Common myeloid progenitor, CD34-positive (primary cell): ENCODE measurements at regions not wholly inside any gene's neighbourhood (a gene's known extent, or its start where the extent isn't known, plus 50 kb on each side); places are given as distances from the start of the nearest gene placed in this dataset.
"Not testable (repeated sequence)": the region's sequence is repeated elsewhere in the genome, so short reads cannot be mapped to it uniquely, and the experiment has no call there.

ENCODE experiments used
- CTCF ChIA-PET: fragments of 350-600 bp; sonication (Branson Sonifier 250); formaldehyde crosslinking; loops from one replicate; lab custom pipeline; 2021; ENCODE audit warnings: antibody characterized with exemption; lab: Charles Lee
- POLR2A ChIA-PET: fragments of 350-600 bp; sonication (Branson Sonifier 250); formaldehyde crosslinking; loops from one replicate; lab custom pipeline; 2021; ENCODE audit warnings: antibody characterized with exemption; lab: Charles Lee
- DNase-seq, 3 donors: peaks; one replicate each; pipeline versions ENCODE4 v3.0.0 to v3.0.0-alpha.2; 2013
- H3K27ac ChIP-seq, 2 experiments: 1 replicate in 1 of 2; 2 replicates in 1 of 2; pipeline ENCODE4 v1.7.0; 2013; ENCODE audit warnings: inconsistent platforms in 2 of 2, low read length in 2 of 2, mild to moderate bottlenecking in 2 of 2, low read depth in 1 of 2, moderate library complexity in 1 of 2; ENCODE audit not compliant: severe bottlenecking in 2 of 2, insufficient read depth in 1 of 2, poor library complexity in 1 of 2
- H3K27me3 ChIP-seq, 5 experiments: replicated peaks in 2 of 5; 1 replicate in 3 of 5; 2 replicates in 2 of 5; pipeline versions ENCODE4 v1.6.1 to v1.7.0; 2013; ENCODE audit warnings: low read length in 4 of 5, mild to moderate bottlenecking in 2 of 5, moderate library complexity in 2 of 5, inconsistent platforms in 1 of 5; ENCODE audit not compliant: insufficient read depth in 5 of 5, control insufficient read depth in 4 of 5
- H3K36me3 ChIP-seq, 4 experiments: 1 replicate in 2 of 4; 2 replicates in 2 of 4; pipeline versions ENCODE4 v1.6.1 to v1.7.0; 2013; ENCODE audit warnings: low read length in 3 of 4, control low read depth in 1 of 4, mild to moderate bottlenecking in 1 of 4; ENCODE audit not compliant: control insufficient read depth in 4 of 4, insufficient read depth in 4 of 4
- H3K4me1 ChIP-seq, 4 experiments: 1 replicate in 3 of 4; 2 replicates in 1 of 4; pipeline versions ENCODE4 v1.6.1 to v1.7.1; 2013; ENCODE audit warnings: low read length in 3 of 4, mild to moderate bottlenecking in 3 of 4, control low read depth in 1 of 4, inconsistent platforms in 1 of 4, moderate library complexity in 1 of 4; ENCODE audit not compliant: control insufficient read depth in 4 of 4, insufficient read depth in 4 of 4; ENCODE audit errors: control extremely low read depth in 1 of 4
- H3K4me3 ChIP-seq, 7 experiments: 1 replicate in 4 of 7; 2 replicates in 3 of 7; pipeline versions ENCODE4 v1.5.1 to v1.7.0; 2013; ENCODE audit warnings: mild to moderate bottlenecking in 7 of 7, low read length in 6 of 7, moderate library complexity in 6 of 7, inconsistent platforms in 2 of 7, low read depth in 2 of 7, control low read depth in 1 of 7; ENCODE audit not compliant: insufficient read depth in 4 of 7, control insufficient read depth in 1 of 7; ENCODE audit errors: extremely low read depth in 1 of 7
- H3K9me3 ChIP-seq, 5 experiments: 1 replicate in 4 of 5; 2 replicates in 1 of 5; pipeline versions ENCODE4 v1.6.1 to v1.7.1; 2013; ENCODE audit warnings: low read length in 4 of 5, mild to moderate bottlenecking in 2 of 5, inconsistent platforms in 1 of 5, low read depth in 1 of 5, moderate library complexity in 1 of 5; ENCODE audit not compliant: control insufficient read depth in 4 of 5, insufficient read depth in 2 of 5; ENCODE audit errors: control extremely low read depth in 1 of 5
- WGBS: methylation state at CpG from one replicate; pipeline ENCODE4 v1.1.5; 2013; ENCODE audit not compliant: insufficient coverage; 5-methylcytosine and 5-hydroxymethylcytosine counted together

- H3K4me3 ChIP-seq, DNase-seq, H3K9me3 ChIP-seq, POLR2A ChIA-PET, H3K27me3 ChIP-seq, H3K36me3 ChIP-seq, H3K27ac ChIP-seq, H3K4me1 ChIP-seq: not testable (repeated sequence)
- CTCF ChIA-PET, result interaction anchor here (0.6 to 1.2 kb wide), 2 partner anchors 10 to 264 kb away, joined by 3 read pairs; no protein-coding TSS in a partner anchor
- 100% methylated on average over 5 of the region's 7 CpGs for WGBS
Measured at GRCh38 chr22:44562651-44563050, 64.6 kb upstream of the RTL6 start.

- 85% methylated on average over 4 of the region's 6 CpGs for WGBS
- no peak overlapping the region for H3K4me3 ChIP-seq
- H3K9me3 ChIP-seq, result peaks cover 0 to 5% (median 2%) of the 10 kb centered on the region in 5 experiments
- ChIA-PET POLR2A (no interaction called here), CTCF (interaction anchor here (1.2 kb wide), 1 partner anchor 11 kb away, joined by 3 read pairs; no protein-coding TSS in a partner anchor)
- no peak overlapping the region for H3K27ac ChIP-seq
- H3K4me1 ChIP-seq, result no peaks in the 10 kb centered on the region
- no peak for DNase-seq
- peaks cover 0 to under 1% (median 0%) of the 10 kb centered on the region in 5 experiments for H3K27me3 ChIP-seq
- H3K36me3 ChIP-seq, result no peaks in the 10 kb centered on the region
Measured at GRCh38 chr22:44561139-44561840, 63.3 kb upstream of the RTL6 start.

DNA sequence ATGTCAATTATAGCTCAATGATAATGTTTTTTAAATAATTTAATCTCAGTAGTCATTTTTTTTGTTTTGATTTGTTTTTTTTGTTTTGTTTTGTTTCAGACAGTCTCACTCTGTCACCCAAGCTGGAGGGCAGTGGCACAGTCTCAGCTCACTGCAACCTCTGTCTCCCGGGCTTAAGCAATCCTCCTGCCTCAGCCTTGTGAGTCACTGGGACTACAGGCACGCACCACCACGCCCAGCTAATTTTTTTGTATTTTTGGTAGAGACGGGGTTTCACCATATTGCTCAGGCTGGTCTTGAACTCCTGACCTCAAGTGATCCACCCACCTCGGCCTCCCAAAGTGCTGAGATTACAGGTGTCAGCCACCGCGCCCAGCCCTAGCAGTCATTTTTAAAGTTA lies 60.6 kb upstream of the RTL6 start:
- H3K27me3 ChIP-seq, POLR2A ChIA-PET, H3K27ac ChIP-seq, DNase-seq, CTCF ChIA-PET, H3K9me3 ChIP-seq, H3K4me1 ChIP-seq, H3K4me3 ChIP-seq, H3K36me3 ChIP-seq: not testable (repeated sequence)
- WGBS, result 79% methylated on average over 3 of the region's 7 CpGs

DNA sequence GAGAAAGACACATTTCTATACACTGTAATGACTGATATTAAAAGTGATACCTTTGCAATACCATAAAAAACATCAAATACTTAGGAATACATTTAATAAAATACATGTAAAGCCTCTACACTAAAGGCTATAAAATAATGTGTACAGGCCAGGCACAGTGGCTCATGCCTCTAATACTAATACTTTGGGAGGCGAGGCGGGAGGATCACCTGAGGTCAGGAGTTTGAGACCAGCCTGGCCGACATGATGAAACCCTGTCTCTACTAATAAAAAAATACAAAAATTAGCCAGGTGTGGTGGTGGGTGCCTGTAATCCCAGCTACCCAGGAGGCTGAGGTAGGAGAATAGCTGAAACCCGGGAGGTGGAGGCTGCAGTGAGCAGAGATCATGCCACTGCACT lies 59.8 kb upstream of the RTL6 start:
- H3K27ac ChIP-seq, H3K27me3 ChIP-seq, POLR2A ChIA-PET, H3K36me3 ChIP-seq, H3K4me1 ChIP-seq, H3K9me3 ChIP-seq, H3K4me3 ChIP-seq, DNase-seq: not testable (repeated sequence)
- 100% methylated on average over 2 of the region's 4 CpGs for WGBS
- CTCF ChIA-PET, result interaction anchor here (1.4 kb wide), 1 partner anchor 10 kb away, joined by 5 read pairs; no protein-coding TSS in a partner anchor

DNA sequence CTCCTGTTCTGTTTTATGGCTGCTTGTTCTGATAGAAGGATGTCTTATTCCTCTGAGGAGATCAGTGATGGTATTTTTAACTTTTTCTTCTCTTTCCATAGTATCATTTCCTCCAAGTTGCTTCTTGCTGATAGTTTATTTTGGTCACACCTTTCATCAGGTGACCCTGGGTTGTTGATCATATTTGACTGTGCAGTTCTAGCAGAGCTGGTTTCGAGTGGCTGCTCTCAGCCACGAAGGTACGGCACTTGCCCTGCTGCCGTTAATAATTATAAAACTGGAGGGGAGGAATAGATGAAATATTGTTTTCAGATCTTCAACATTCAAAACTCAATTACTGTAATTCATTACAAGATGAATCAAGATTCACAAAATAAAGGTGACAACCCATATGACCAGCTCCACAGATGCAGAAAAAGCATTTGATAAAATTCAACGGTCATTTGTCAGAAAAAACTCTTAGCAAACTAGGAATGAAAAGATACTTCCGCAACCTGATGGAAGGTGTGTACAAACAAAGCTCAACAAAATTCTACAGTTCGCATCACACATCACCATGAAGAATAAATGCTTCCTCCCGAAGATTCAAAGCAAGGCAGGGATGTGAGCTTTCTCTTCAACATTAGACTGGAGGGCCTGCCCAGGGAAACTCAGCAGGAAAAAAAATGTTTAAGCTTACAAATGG lies 59.2 kb upstream of the RTL6 start:
- no peak for DNase-seq
- POLR2A ChIA-PET, result interaction anchor here (0.6 kb wide), 1 partner anchor 420 kb away, joined by 3 read pairs; no protein-coding TSS in a partner anchor
- no peak overlapping the region for H3K27ac ChIP-seq
- CTCF ChIA-PET, result interaction anchor here (0.6 to 1.4 kb wide), 2 partner anchors 10 to 290 kb away, joined by 3 to 5 read pairs; no protein-coding TSS in a partner anchor
- H3K4me1 ChIP-seq, result no peaks in the 10 kb centered on the region
- no peak overlapping the region for H3K4me3 ChIP-seq
- peaks cover 0 to 8% (median 4%) of the 10 kb centered on the region in 5 experiments for H3K27me3 ChIP-seq
- peaks cover 0 to 2% (median 0%) of the 10 kb centered on the region in 5 experiments for H3K9me3 ChIP-seq
- 95% methylated on average over 4 of the region's 8 CpGs for WGBS
- H3K36me3 ChIP-seq, result no peaks in the 10 kb centered on the region

DNA sequence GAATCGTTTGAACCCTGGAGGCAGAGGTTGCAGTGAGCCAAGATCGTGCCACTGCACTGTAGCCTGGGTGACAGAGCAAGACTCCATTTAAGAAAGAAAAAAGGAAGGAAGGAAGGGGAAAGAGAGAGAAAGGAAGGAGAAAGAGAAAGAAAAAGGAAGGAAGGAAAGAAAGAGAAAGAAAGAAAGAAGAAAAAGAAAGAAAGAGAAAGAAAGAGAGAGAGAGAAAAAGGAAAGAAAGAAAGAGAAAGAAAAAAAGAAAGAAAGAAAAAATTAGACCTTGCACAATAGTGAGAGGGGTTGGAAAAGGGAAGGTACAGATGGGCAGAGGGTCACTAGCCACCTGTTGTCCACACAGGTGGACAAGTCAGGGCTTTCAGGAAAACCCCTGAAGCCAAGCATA lies 57.6 kb upstream of the RTL6 start:
- Histone ChIP-seq H3K9me3 (peaks cover 0 to 2% (median 0%) of the 10 kb centered on the region in 5 experiments), H3K4me3 (no peak overlapping the region), H3K27me3 (peaks cover 0 to 8% (median 4%) of the 10 kb centered on the region in 5 experiments), H3K36me3 (no peaks in the 10 kb centered on the region), H3K4me1 (peaks cover 0 to 4% (median 0%) of the 10 kb centered on the region in 4 experiments), H3K27ac (no peak overlapping the region)
- ChIA-PET POLR2A (no interaction called here), CTCF (no interaction called here)
- DNase-seq, result no peak
- WGBS, result 94% methylated on average over 2 of the region's 2 CpGs

GRCh38 chr22:44555046-44555445 lies 57.0 kb upstream of the RTL6 start:
- CTCF ChIA-PET, result interaction anchor here (0.6 kb wide), 1 partner anchor 1034 kb away, joined by 3 read pairs; no protein-coding TSS in a partner anchor
- H3K4me3 ChIP-seq, result no peak overlapping the region
- POLR2A ChIA-PET, result no interaction called here
- peaks cover 0 to 2% (median 0%) of the 10 kb centered on the region in 5 experiments for H3K9me3 ChIP-seq
- no peaks in the 10 kb centered on the region for H3K36me3 ChIP-seq
- peaks cover 0 to 4% (median 0%) of the 10 kb centered on the region in 4 experiments for H3K4me1 ChIP-seq
- H3K27me3 ChIP-seq, result peaks cover 0 to 8% (median 4%) of the 10 kb centered on the region in 5 experiments
- H3K27ac ChIP-seq, result no peak overlapping the region
- DNase-seq, result no peak
- WGBS, result 89% methylated on average over 3 of the region's 6 CpGs
